GM10266 (cell line): ENCODE measurements at regions not wholly inside any gene's neighbourhood (a gene's known extent, or its start where the extent isn't known, plus 50 kb on each side); places are given as distances from the start of the nearest gene placed in this dataset.

Source experiments
- DNase-seq: peaks from one replicate; pipeline ENCODE4 v3.0.0; 2012; ENCODE audit errors: extremely low spot score
- TF ChIP-seq, protein P1 (sequence below): IDR thresholded peaks from 2 replicates; pipeline ENCODE4 v1.5.1; 2012; ENCODE audit warnings: mild to moderate bottlenecking, low read depth; ENCODE audit not compliant: control insufficient read depth, insufficient read depth; ENCODE audit errors: missing control alignments

DNA sequence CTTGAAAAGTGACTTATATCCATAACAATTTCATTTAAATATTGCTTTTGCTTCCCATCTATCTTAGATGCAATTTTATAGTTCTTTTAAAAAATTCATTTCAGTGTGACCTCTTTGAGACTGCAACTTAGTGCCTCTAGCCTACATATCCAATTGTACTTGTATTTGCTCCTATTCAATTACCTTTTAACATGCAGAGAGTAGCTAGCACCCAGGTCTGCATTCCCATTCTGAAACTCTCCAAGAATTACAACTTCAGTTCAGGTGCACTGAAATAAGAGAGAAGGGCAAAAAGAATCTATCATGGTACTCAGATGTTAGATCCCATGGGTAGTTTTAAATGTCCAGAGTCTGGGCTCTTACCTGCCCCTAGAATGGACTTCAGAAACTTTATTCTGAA is 765.4 kb upstream of the SLC35B3 start:
- TF ChIP-seq, protein P1, sequence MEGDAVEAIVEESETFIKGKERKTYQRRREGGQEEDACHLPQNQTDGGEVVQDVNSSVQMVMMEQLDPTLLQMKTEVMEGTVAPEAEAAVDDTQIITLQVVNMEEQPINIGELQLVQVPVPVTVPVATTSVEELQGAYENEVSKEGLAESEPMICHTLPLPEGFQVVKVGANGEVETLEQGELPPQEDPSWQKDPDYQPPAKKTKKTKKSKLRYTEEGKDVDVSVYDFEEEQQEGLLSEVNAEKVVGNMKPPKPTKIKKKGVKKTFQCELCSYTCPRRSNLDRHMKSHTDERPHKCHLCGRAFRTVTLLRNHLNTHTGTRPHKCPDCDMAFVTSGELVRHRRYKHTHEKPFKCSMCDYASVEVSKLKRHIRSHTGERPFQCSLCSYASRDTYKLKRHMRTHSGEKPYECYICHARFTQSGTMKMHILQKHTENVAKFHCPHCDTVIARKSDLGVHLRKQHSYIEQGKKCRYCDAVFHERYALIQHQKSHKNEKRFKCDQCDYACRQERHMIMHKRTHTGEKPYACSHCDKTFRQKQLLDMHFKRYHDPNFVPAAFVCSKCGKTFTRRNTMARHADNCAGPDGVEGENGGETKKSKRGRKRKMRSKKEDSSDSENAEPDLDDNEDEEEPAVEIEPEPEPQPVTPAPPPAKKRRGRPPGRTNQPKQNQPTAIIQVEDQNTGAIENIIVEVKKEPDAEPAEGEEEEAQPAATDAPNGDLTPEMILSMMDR: no peak

DNA sequence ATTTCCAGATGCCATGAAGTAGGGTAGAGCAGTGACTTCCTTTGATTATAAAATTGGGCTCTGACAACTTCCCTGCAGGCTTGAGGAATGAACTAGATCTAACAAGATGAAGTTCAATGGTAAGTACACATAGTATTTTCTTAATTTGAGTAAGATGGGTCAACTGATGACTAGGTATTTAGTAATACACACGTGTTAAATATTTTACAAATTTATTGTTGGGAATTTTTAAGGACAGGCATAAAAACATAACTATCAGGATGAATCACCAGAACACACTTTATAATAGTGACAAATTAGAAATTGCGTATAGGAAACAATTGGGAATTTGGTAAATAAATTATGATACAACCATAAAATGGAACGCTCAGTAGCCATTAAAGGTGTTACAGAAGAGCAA is 762.4 kb upstream of the SLC35B3 start:
- TF ChIP-seq, protein P1: no peak
- DNase-seq: no peak

More for the DNA sequence above, 765.4 kb upstream of the SLC35B3 start:
- no peak for DNase-seq

DNA sequence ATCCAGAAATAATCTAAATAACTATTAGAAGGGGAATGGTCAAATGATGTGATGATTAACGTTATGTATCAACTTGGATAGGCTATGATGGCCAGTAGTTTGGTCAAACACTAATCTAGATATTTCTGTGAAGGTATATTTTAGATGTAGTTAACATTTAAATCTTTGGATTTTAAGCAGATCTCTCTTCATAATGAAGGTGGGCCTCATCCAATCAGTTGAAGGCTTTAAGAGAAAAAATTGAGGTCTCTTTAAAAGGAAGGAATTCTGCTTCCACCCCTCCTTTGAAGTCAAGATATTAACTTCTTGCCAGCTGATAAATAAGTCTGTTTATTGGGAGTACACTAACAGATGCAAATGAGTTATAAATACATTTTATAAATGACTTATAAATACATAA is 760.0 kb upstream of the SLC35B3 start:
- TF ChIP-seq, protein P1: no peak
- DNase-seq: no peak

DNA sequence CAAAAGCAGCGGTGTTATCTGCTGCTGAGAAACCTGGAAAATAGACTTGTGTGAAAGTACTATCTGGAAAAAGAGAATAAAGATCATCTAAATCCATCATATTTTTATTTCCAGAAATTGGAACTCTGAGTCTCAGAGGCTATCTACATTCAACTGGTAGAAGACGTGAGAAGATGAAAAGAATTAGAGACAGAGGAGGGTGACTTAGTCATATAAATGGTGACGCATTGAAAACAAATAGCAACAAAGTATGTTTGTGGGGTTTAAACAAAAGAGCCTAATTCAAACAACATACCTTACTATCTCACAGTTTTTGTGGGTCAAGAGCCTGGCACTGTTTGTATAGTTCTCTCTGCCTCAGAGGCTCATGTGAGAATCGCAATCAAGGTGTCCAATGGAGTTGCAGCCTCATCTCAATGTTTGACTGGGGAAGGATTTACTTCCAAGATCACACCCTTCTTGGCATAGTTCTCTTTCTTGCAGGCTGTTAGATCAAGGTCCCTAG is 757.1 kb upstream of the SLC35B3 start:
- no peak for DNase-seq
- TF ChIP-seq, protein P1: no peak

DNA sequence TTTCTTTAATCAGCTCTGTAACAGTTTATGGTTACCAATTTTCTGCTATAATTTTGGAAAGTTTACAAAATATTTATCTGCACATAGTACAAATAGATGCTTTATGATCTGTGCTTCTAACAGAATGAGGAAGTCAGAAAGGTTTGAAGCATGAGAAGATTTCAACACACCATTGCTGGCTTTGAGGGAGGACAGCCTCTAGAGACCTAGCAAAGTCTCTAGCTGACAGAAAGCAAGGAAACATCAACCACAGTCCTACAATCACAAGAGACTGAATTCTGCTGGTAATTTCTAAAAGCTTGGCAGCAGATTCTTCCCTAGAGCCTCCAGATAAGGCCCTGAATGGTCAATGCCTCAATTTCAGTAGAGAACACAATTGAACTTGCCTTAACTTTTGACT is 750.8 kb upstream of the SLC35B3 start:
- no peak for DNase-seq
- TF ChIP-seq, protein P1: no peak

DNA sequence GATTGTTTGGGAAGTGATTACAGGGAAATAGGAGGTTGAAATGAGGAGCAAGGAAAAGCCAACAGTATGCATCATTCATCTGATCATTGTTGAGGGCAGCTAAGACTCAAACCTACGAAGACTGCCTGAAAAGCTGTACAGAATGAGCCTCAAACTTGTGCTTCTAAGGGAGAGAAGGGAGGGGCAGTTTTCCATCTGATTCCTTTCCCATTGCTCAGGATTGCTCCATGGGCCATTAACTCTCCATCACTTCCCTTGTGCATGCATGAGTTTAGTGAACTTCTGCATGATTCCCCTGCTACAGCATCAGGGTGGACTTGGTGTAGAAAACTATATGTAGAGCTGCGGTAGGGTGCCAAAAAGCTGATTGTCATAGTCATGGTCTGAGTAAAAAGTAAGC is 742.7 kb upstream of the SLC35B3 start:
- TF ChIP-seq, protein P1: no peak
- no peak for DNase-seq

DNA sequence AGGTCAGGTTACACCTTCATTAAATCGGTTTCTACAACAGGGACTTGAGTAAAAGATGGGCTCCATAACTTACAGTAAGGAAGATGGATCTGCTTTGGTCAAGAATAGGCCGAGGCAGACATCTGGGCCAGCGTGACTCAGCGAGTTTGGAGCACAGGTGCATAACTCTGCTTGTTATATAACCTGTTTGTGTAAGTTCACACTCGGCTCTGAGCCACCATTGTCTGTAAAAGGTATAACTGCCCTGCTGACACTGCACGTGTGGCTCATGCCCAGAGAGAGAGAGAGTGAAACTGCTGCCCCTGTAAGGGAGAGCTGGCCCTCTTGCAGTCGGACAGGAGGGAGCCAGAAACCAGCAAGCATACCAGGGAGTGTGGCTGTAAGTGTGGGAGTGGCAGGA is 737.9 kb upstream of the SLC35B3 start:
- no peak for DNase-seq
- TF ChIP-seq, protein P1: no peak
